ENCODE measurements at regions not wholly inside any gene's neighbourhood (a gene's known extent, or its start where the extent isn't known, plus 50 kb on each side); places are given as distances from the start of the nearest gene placed in this dataset.

- no peak for DNase-seq (ENCODE audit: low read depth in 2 of 3, low spot score in 2 of 3)
These were observed 363.4 kb upstream of the MKI67 start for GRCh38 chr10:128489324-128490247.

- no peak for DNase-seq (ENCODE audit: low read depth in 2 of 3, low spot score in 2 of 3)
These were observed 365.5 kb upstream of the MKI67 start for GRCh38 chr10:128491686-128492085.

GRCh38 chr10:128493811-128494210 is 367.6 kb upstream of the MKI67 start:
- no peak for DNase-seq (ENCODE audit: low read depth in 2 of 3, low spot score in 2 of 3)

GRCh38 chr10:128494665-128495064 is 368.4 kb upstream of the MKI67 start:
- DNase-seq (ENCODE audit: low read depth in 2 of 3, low spot score in 2 of 3) = no peak

GRCh38 chr10:128497660-128498377 is 371.6 kb upstream of the MKI67 start:
- no peak for DNase-seq (ENCODE audit: low read depth in 2 of 3, low spot score in 2 of 3)

- no peak for DNase-seq (ENCODE audit: low read depth in 2 of 3, low spot score in 2 of 3)
These were observed 372.1 kb upstream of the MKI67 start for GRCh38 chr10:128498378-128498730.

- no peak for DNase-seq (ENCODE audit: low read depth in 2 of 3, low spot score in 2 of 3)
These were observed 372.5 kb upstream of the MKI67 start for GRCh38 chr10:128498746-128499145.

- DNase-seq (ENCODE audit: low read depth in 2 of 3, low spot score in 2 of 3) = no peak
These were observed 373.3 kb upstream of the MKI67 start for GRCh38 chr10:128499486-128499885.

- no peak for DNase-seq (ENCODE audit: low read depth in 2 of 3, low spot score in 2 of 3)
These were observed 373.7 kb upstream of the MKI67 start for GRCh38 chr10:128499956-128500355.

GRCh38 chr10:128500642-128501041 is 374.4 kb upstream of the MKI67 start:
- no peak for DNase-seq (ENCODE audit: low read depth in 2 of 3, low spot score in 2 of 3)

GRCh38 chr10:128505346-128505745 is 379.1 kb upstream of the MKI67 start:
- no peak for DNase-seq (ENCODE audit: low read depth in 2 of 3, low spot score in 2 of 3)

- DNase-seq (ENCODE audit: low read depth in 2 of 3, low spot score in 2 of 3) = no peak
These were observed 380.2 kb upstream of the MKI67 start for GRCh38 chr10:128506423-128506822.

GRCh38 chr10:128507066-128507465 is 380.8 kb upstream of the MKI67 start:
- DNase-seq (ENCODE audit: low read depth in 2 of 3, low spot score in 2 of 3) = no peak

GRCh38 chr10:128511284-128511683 is 385.1 kb upstream of the MKI67 start:
- no peak for DNase-seq (ENCODE audit: low read depth in 2 of 3, low spot score in 2 of 3)

- DNase-seq (ENCODE audit: low read depth in 2 of 3, low spot score in 2 of 3) = no peak
These were observed 386.5 kb upstream of the MKI67 start for GRCh38 chr10:128512767-128513166.

GRCh38 chr10:128514536-128514935 is 388.3 kb upstream of the MKI67 start:
- no peak for DNase-seq (ENCODE audit: low read depth in 2 of 3, low spot score in 2 of 3)

GRCh38 chr10:128516180-128516579 is 390.0 kb upstream of the MKI67 start:
- no peak for DNase-seq (ENCODE audit: low read depth in 2 of 3, low spot score in 2 of 3)

GRCh38 chr10:128517167-128517566 is 390.9 kb upstream of the MKI67 start:
- no peak for DNase-seq (ENCODE audit: low read depth in 2 of 3, low spot score in 2 of 3)

- DNase-seq (ENCODE audit: low read depth in 2 of 3, low spot score in 2 of 3) = no peak
These were observed 391.8 kb upstream of the MKI67 start for GRCh38 chr10:128518000-128518399.

- no peak for DNase-seq (ENCODE audit: low read depth in 2 of 3, low spot score in 2 of 3)
These were observed 393.4 kb upstream of the MKI67 start for GRCh38 chr10:128519581-128519980.

GRCh38 chr10:128520211-128520815 is 394.1 kb upstream of the MKI67 start:
- DNase-seq (ENCODE audit: low read depth in 2 of 3, low spot score in 2 of 3) = no peak
